ENCODE measurements at regions not wholly inside any gene's neighbourhood (a gene's known extent, or its start where the extent isn't known, plus 50 kb on each side); places are given as distances from the start of the nearest gene placed in this dataset.

DNA sequence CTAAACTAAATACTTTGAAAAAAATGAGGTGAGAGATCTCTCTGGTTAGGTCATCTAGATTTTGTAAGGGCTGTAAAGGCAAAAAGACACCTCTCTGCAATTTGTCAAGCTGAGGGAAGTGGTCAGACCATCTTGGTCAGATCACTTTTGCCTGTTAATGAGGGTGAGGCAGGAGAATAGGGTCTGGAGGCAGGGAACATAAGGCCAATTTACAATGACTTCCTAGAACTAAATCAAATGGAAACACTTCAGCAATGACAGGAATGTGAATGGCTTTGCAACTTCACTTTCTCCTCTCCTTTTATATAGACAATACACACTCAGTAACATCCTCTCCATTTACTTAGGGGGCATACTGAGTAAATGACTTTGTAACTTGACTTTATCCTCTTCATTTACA is 1653.4 kb downstream of the SLITRK5 start:
- in situ Hi-C loops (cut with MboI), result no loop called here
- BruUV-seq (replicated peaks), result no TSS peak

DNA sequence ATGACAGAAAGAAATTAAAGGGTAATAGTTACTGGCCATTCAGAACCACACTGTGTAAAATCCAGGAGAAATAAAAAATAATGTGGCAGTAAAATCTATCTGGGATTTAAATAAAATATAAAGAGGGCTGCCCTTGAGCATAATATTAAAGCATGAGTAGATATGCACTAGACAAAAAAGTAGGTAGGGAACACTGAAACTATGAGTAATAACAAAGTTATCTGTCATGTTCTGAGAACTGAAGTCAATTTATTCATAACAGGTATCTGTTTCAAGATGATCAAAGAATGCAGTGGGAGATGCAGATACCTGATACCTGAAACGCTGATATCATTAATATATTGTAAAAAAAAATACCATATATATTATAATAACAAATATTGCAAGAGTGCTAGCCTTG is 1672.0 kb downstream of the SLITRK5 start:
- no peak for TF ChIP-seq NFYB (IDR thresholded peaks at IDR 0.05; ENCODE audit: extremely low read depth, insufficient read length)
- TF ChIP-seq ZNF324 (CRISPR knock-in tag; IDR thresholded peaks at IDR 0.05), result no peak
- TF ChIP-seq, protein P1, sequence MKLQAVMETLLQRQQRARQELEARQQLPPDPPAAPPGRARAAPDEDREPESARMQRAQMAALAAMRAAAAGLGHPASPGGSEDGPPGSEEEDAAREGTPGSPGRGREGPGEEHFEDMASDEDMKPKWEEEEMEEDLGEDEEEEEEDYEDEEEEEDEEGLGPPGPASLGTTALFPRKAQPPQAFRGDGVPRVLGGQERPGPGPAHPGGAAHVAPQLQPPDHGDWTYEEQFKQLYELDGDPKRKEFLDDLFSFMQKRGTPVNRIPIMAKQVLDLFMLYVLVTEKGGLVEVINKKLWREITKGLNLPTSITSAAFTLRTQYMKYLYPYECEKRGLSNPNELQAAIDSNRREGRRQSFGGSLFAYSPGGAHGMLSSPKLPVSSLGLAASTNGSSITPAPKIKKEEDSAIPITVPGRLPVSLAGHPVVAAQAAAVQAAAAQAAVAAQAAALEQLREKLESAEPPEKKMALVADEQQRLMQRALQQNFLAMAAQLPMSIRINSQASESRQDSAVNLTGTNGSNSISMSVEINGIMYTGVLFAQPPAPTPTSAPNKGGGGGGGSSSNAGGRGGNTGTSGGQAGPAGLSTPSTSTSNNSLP (IDR thresholded peaks at IDR 0.05; ENCODE audit: borderline replicate concordance, low read depth, low read length), result no peak
- TF ChIP-seq ESRRB (CRISPR knock-in tag; IDR thresholded peaks at IDR 0.05; ENCODE audit: borderline replicate concordance), result no peak
- TF ChIP-seq MIER1 (IDR thresholded peaks at IDR 0.05; ENCODE audit: low read depth), result no peak
- TF ChIP-seq ADNP (tag; IDR thresholded peaks at IDR 0.05), result no peak
- TF ChIP-seq CHD4 (IDR thresholded peaks at IDR 0.05; ENCODE audit: insufficient read depth, insufficient replicate concordance, low read depth, low read length, poor library complexity, severe bottlenecking), result no peak
- TF ChIP-seq, protein P2, sequence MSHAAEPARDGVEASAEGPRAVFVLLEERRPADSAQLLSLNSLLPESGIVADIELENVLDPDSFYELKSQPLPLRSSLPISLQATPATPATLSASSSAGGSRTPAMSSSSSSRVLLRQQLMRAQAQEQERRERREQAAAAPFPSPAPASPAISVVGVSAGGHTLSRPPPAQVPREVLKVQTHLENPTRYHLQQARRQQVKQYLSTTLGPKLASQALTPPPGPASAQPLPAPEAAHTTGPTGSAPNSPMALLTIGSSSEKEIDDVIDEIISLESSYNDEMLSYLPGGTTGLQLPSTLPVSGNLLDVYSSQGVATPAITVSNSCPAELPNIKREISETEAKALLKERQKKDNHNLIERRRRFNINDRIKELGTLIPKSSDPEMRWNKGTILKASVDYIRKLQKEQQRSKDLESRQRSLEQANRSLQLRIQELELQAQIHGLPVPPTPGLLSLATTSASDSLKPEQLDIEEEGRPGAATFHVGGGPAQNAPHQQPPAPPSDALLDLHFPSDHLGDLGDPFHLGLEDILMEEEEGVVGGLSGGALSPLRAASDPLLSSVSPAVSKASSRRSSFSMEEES (CRISPR knock-in tag; IDR thresholded peaks at IDR 0.05), result no peak
- TF ChIP-seq RBM15 (IDR thresholded peaks at IDR 0.05; ENCODE audit: insufficient read depth, low read length), result no peak
- TF ChIP-seq, protein P3, sequence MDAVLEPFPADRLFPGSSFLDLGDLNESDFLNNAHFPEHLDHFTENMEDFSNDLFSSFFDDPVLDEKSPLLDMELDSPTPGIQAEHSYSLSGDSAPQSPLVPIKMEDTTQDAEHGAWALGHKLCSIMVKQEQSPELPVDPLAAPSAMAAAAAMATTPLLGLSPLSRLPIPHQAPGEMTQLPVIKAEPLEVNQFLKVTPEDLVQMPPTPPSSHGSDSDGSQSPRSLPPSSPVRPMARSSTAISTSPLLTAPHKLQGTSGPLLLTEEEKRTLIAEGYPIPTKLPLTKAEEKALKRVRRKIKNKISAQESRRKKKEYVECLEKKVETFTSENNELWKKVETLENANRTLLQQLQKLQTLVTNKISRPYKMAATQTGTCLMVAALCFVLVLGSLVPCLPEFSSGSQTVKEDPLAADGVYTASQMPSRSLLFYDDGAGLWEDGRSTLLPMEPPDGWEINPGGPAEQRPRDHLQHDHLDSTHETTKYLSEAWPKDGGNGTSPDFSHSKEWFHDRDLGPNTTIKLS (IDR thresholded peaks at IDR 0.05; ENCODE audit: borderline replicate concordance, low read depth), result no peak
- TF ChIP-seq ATF1 (CRISPR knock-in tag; IDR thresholded peaks at IDR 0.05), result no peak
- TF ChIP-seq ATF1 (tag; IDR thresholded peaks at IDR 0.05), result no peak
- ATAC-seq (no peak), FAIRE-seq (no peak), DNase-seq (ENCODE audit: extremely low read depth in 1 of 4, low spot score in 3 of 4) (no peak)
- no peaks in the 10 kb centered on the region for H3K9me1 ChIP-seq (ENCODE audit: control insufficient read depth, insufficient read depth, low read length)
- no TSS peak for BruUV-seq (replicated peaks)
- no peak overlapping the region for H3K9ac ChIP-seq (ENCODE audit: insufficient read depth in 1 of 2, low read depth in 2 of 2, low read length in 2 of 2)
- no peak overlapping the region for H3K27ac ChIP-seq (ENCODE audit: extremely low read depth, low read depth, low read length)
- no peaks in the 10 kb centered on the region for H3K79me2 ChIP-seq (ENCODE audit: control insufficient read depth, insufficient read depth, low read length)
- no peak overlapping the region for H3K4me3 ChIP-seq
- H3K36me3 ChIP-seq (ENCODE audit: control insufficient read depth, insufficient read depth, low read length), result no peaks in the 10 kb centered on the region
- POLR2A ChIA-PET, result no interaction called here
- H4K20me1 ChIP-seq (replicated peaks; ENCODE audit: control insufficient read depth, insufficient read depth, low read length), result no peaks in the 10 kb centered on the region
- intact Hi-C loops (cut with micrococcal nuclease), result no loop called here
- H3K27me3 ChIP-seq (ENCODE audit: control insufficient read depth in 2 of 2, insufficient read depth in 2 of 2, low read length in 2 of 2), result no peaks in the 10 kb centered on the region
- in situ Hi-C loops (cut with MboI), result no loop called here
- H3K9me3 ChIP-seq (replicated peaks; ENCODE audit: control insufficient read depth, insufficient read depth, low read depth, low read length), result no peaks in the 10 kb centered on the region
- H2AFZ ChIP-seq (ENCODE audit: low read depth, low read length), result no peak overlapping the region
- whole genome bisulfite sequencing (ENCODE audit: insufficient coverage, low coverage, missing lambda C conversion rate), result 0% methylated on average over 1 of the region's 1 CpG
- CTCF ChIA-PET (ENCODE audit: low intra/inter-chr PET ratio), result no interaction called here
- H3K4me2 ChIP-seq (ENCODE audit: insufficient read depth, low read length), result no peak overlapping the region
- no peaks in the 10 kb centered on the region for H3K4me1 ChIP-seq (replicated peaks in 1 of 2; ENCODE audit: control insufficient read depth in 2 of 2, insufficient read depth in 2 of 2, low read length in 2 of 2)

More for the DNA sequence above, 1653.4 kb downstream of the SLITRK5 start:
- ATAC-seq (no peak), DNase-seq (ENCODE audit: extremely low read depth in 1 of 4, low spot score in 3 of 4) (no peak), FAIRE-seq (no peak)
- Histone ChIP-seq H3K9me1 (ENCODE audit: control insufficient read depth, insufficient read depth, low read length) (no peaks in the 10 kb centered on the region), H2AFZ (ENCODE audit: low read depth, low read length) (no peak overlapping the region), H3K9me3 (replicated peaks; ENCODE audit: control insufficient read depth, insufficient read depth, low read depth, low read length) (no peaks in the 10 kb centered on the region), H3K4me3 (no peak overlapping the region), H3K79me2 (ENCODE audit: control insufficient read depth, insufficient read depth, low read length) (no peaks in the 10 kb centered on the region), H3K27ac (ENCODE audit: extremely low read depth, low read depth, low read length) (no peak overlapping the region), H4K20me1 (replicated peaks; ENCODE audit: control insufficient read depth, insufficient read depth, low read length) (no peaks in the 10 kb centered on the region), H3K27me3 (ENCODE audit: control insufficient read depth in 2 of 2, insufficient read depth in 2 of 2, low read length in 2 of 2) (no peaks in the 10 kb centered on the region), H3K9ac (ENCODE audit: insufficient read depth in 1 of 2, low read depth in 2 of 2, low read length in 2 of 2) (no peak overlapping the region), H3K4me1 (replicated peaks in 1 of 2; ENCODE audit: control insufficient read depth in 2 of 2, insufficient read depth in 2 of 2, low read length in 2 of 2) (no peaks in the 10 kb centered on the region), H3K36me3 (ENCODE audit: control insufficient read depth, insufficient read depth, low read length) (no peaks in the 10 kb centered on the region), H3K4me2 (ENCODE audit: insufficient read depth, low read length) (no peak overlapping the region)
- TF ChIP-seq MTA2 (IDR thresholded peaks at IDR 0.05; ENCODE audit: low read depth) (no peak), CHD4 (IDR thresholded peaks at IDR 0.05; ENCODE audit: insufficient read depth, insufficient replicate concordance, low read depth, low read length, poor library complexity, severe bottlenecking) (no peak)
- POLR2A ChIA-PET, result no interaction called here
- intact Hi-C loops (cut with micrococcal nuclease), result no loop called here
- CTCF ChIA-PET (ENCODE audit: low intra/inter-chr PET ratio), result no interaction called here

All from K562 (cell line).